ENCODE measurements at regions not wholly inside any gene's neighbourhood (a gene's known extent, or its start where the extent isn't known, plus 50 kb on each side); places are given as distances from the start of the nearest gene placed in this dataset.

- no peak overlapping the region for H3K27ac ChIP-seq
- no peak for TF ChIP-seq CTCF (conservative IDR thresholded peaks at IDR 0.05)
Measured at GRCh38 chr11:104422324-104422944, 258.5 kb upstream of the PDGFD start.

GRCh38 chr11:104410336-104410735, 246.4 kb upstream of the PDGFD start:
- H3K27ac ChIP-seq = no peak overlapping the region
- TF ChIP-seq CTCF (conservative IDR thresholded peaks at IDR 0.05) = no peak

- TF ChIP-seq CTCF (conservative IDR thresholded peaks at IDR 0.05) = no peak
- no peak overlapping the region for H3K27ac ChIP-seq
Measured at GRCh38 chr11:104408630-104409029, 244.7 kb upstream of the PDGFD start.

DNA sequence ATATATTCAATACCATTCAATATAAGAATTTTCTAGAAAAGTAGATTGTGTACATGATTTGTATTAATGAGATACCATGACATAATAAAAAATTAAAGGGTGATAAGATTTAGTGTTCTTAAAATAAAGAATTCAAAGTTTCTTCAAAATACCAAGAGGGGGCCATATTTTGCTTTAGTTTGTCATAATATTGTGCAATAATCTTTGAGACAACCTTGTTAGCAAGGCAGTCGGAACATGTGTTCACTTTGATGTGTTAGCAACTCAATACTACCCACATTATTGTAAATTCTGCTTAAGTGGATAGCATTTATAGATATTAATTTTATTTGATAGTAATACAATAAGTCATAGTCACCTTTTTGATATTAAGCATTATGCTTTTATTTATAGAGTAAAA, 241.3 kb upstream of the PDGFD start:
- H3K27ac ChIP-seq = no peak overlapping the region

DNA sequence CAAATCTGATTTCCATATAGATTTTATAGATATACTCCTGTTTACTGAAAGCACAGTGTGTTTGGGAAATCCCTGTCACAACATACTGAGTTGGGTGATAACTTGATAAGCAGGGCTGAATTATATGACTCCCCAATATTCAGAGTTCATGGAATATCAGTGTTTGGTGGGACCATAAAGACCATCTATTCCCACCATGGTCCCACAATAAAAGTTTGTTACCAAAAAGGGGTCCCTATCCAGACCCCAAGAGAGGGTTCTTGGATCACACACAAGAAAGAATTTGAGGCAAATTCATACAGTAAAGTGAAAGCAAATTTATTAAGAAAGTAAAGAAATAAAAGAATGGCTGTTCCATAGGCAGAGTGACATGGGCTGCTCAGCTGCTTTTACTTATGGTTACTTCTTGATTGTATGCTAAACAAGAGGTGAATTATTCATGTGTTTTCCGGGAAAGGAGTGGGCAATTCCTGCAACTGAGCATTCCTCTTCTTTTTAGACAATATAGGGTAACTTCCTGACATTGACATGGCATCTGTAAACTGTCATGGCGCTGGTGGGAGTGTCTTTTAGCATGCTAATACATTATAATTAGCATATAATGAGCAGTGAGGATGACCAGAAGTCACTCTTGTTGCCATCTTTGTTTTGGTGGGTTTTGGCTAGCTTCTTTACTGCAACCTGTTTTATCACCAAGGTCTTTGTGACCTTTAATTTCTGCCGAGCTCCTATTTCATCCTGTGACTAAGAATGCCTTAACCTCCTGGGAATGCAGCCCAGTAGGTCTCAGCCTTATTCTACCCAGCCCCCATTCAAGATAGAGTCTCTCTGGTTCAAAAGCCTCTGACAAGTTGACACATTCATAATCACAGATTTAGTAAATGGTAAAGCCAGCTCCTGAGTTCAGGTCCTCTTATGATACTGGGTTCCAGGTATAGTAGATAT, 240.6 kb upstream of the PDGFD start:
- no peak for TF ChIP-seq CTCF (conservative IDR thresholded peaks at IDR 0.05)
- no peak overlapping the region for H3K27ac ChIP-seq

More for the DNA sequence above, 241.3 kb upstream of the PDGFD start:
- TF ChIP-seq CTCF (conservative IDR thresholded peaks at IDR 0.05) = no peak

GRCh38 chr11:104402812-104403521, 239.0 kb upstream of the PDGFD start:
- no peak for TF ChIP-seq CTCF (conservative IDR thresholded peaks at IDR 0.05)
- no peak overlapping the region for H3K27ac ChIP-seq

- TF ChIP-seq CTCF (conservative IDR thresholded peaks at IDR 0.05) = no peak
- no peak overlapping the region for H3K27ac ChIP-seq
Measured at GRCh38 chr11:104394508-104394907, 230.6 kb upstream of the PDGFD start.

Data from VCaP (cell line).